Fibroblast of the aortic adventitia (primary cell): ENCODE measurements at regions not wholly inside any gene's neighbourhood (a gene's known extent, or its start where the extent isn't known, plus 50 kb on each side); places are given as distances from the start of the nearest gene placed in this dataset.

Experiments used
- DNase-seq: peaks from one replicate; pipeline ENCODE4 v3.0.0-alpha.2; 2010; ENCODE audit warnings: low read depth
- H3K4me3 ChIP-seq: 2 replicates; pipeline ENCODE4 v1.5.1; 2011; ENCODE audit warnings: low read depth, mild to moderate bottlenecking, control low read depth, low read length, moderate library complexity
- CTCF ChIP-seq: IDR thresholded peaks from 2 replicates; pipeline ENCODE4 v1.5.1; 2011; ENCODE audit warnings: mild to moderate bottlenecking, low read length, control low read depth, inconsistent platforms; ENCODE audit not compliant: insufficient read depth

GRCh38 chr3:30241721-30242120 lies 364.7 kb upstream of the TGFBR2 start:
- H3K4me3 ChIP-seq: no peak overlapping the region
- no peak for TF ChIP-seq CTCF
- no peak for DNase-seq

DNA sequence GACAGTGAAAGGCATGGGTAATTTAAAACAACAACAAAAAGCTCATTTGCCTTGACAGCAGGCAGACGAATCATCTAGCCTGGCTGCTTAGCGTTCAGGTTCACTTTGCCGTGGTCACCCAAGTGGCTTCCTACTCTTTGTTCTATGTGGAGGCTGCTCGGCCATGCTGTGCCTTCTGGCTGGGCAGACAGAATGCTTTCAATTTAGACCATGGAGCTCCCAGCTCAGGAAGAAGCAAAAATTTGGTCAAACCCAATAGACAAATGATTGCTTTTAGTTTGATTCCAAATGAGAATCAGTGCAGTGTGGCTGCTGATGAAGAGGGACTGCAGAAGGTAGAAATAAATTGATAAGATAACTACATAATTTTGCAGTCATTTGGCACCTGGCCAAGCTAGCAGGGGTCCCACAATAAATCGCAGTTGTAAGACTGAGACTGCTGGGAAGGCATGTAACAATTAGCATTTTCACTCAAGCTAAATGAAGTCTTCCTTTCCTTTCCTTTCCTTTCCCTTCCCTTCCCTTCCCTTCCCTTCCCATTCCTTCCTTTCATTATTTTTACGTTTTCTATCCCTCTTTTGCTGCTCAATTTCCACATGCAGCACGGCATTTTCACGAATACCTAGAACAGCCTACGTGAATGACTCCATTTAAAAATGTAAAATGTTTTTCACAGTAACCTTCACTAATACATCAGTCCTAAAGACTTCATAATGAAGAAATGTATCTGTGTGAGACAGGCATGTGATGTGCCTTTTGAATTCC lies 360.4 kb upstream of the TGFBR2 start:
- no peak for DNase-seq
- H3K4me3 ChIP-seq: no peak overlapping the region
- no peak for TF ChIP-seq CTCF

- no peak for DNase-seq
- no peak overlapping the region for H3K4me3 ChIP-seq
- no peak for TF ChIP-seq CTCF
These were observed 358.0 kb upstream of the TGFBR2 start for GRCh38 chr3:30248423-30248822.

DNA sequence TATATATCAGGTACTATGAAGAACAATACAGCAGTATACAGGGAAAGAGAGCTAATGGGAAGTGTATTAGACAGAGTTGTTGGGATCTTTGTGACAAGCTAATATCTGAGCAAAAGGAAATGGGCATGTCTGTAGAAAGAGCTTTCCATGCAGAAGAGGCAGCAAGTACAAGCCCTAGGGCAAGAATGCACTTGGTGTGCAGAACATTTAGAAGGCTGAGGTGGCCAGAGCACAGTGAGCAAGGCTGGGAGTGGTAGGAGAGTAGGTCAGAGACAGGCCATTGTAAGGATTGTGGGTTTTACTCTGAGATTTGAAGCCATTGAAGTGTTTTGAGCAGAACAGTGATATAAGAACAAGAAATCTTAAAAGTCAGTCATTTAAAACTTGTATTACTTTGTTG lies 353.9 kb upstream of the TGFBR2 start:
- no peak for TF ChIP-seq CTCF
- DNase-seq: no peak

DNA sequence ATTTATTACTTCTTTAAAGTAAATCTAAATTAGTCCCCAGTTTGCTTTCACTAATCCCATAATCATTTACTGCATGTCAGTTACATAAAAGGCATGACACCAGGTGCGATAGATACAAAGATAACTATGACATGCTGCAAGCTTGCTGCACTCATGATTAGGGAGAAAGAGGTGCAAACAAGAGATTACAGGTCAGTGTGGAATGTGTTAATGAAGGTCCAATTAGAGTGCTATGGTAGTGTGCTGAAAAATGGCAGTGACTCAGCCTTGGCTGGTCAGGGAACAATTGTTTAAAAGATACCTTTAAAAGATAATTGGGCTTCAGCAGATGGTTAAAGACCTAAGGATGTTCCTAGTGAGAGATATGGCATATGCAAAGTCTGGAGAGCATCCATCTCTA lies 352.6 kb upstream of the TGFBR2 start:
- no peak for DNase-seq
- no peak for TF ChIP-seq CTCF

More for the DNA sequence above, 353.9 kb upstream of the TGFBR2 start:
- no peak overlapping the region for H3K4me3 ChIP-seq

DNA sequence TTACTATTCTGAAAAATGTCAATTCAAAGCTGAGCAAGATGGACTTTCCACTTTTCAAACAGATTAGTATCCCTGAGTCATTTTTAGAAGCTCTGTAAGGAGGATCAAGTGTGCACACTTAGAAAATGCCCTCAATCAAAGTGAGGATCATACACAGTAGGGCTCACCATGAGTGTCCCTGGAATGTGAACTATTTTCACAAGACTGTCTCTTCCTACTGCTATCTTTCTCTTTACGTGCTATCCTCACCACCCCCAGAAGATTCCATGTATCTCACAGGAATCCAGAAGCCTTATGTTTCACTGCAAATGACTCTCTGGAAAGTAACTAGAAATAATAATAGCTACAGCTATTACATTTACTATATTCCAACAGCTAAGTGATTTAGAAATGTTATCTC lies 349.9 kb upstream of the TGFBR2 start:
- no peak for DNase-seq
- no peak overlapping the region for H3K4me3 ChIP-seq
- TF ChIP-seq CTCF: no peak

More for the DNA sequence above, 352.6 kb upstream of the TGFBR2 start:
- H3K4me3 ChIP-seq: no peak overlapping the region
